ENCODE measurements at regions not wholly inside any gene's neighbourhood (a gene's known extent, or its start where the extent isn't known, plus 50 kb on each side); places are given as distances from the start of the nearest gene placed in this dataset.
"Not testable (repeated sequence)": the region's sequence is repeated elsewhere in the genome, so short reads cannot be mapped to it uniquely, and the experiment has no call there.

DNA sequence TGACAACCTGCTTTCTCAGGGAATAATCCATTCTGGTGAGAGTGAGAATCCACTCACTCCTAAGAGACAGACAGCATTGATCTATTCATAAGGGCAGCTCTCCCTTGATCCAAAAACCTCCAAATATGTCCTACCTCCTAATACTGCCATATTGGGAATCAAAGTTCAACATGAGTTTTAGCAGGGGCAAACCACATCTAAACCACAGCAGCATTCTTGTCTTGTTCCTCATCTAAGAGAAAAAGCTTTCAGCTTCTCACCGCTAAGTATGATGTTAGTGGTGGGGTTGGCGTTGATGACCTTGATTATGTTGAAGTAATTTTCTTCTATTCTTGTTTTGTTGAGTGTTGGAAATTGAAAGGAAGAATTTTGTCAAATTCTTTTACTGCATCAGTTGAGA lies 69.6 kb downstream of the SERTM2 start:
- Histone ChIP-seq H3K36me3 (replicated peaks in 1 of 2; ENCODE audit: insufficient read depth in 1 of 2, low read depth in 2 of 2) (no peaks in the 10 kb centered on the region), H3K4me1 (no peaks in the 10 kb centered on the region), H3K27ac (no peak overlapping the region), H3K4me3 (no peak overlapping the region), H3K9me3 (no peaks in the 10 kb centered on the region), H3K27me3 (no peaks in the 10 kb centered on the region)
- TF ChIP-seq, protein P1, sequence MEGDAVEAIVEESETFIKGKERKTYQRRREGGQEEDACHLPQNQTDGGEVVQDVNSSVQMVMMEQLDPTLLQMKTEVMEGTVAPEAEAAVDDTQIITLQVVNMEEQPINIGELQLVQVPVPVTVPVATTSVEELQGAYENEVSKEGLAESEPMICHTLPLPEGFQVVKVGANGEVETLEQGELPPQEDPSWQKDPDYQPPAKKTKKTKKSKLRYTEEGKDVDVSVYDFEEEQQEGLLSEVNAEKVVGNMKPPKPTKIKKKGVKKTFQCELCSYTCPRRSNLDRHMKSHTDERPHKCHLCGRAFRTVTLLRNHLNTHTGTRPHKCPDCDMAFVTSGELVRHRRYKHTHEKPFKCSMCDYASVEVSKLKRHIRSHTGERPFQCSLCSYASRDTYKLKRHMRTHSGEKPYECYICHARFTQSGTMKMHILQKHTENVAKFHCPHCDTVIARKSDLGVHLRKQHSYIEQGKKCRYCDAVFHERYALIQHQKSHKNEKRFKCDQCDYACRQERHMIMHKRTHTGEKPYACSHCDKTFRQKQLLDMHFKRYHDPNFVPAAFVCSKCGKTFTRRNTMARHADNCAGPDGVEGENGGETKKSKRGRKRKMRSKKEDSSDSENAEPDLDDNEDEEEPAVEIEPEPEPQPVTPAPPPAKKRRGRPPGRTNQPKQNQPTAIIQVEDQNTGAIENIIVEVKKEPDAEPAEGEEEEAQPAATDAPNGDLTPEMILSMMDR (IDR thresholded peaks at IDR 0.05), result no peak
- no peak for TF ChIP-seq POLR2A (IDR thresholded peaks at IDR 0.05)
- ATAC-seq (no peak), DNase-seq (no peak)
- WGBS, 2 donors, result 71 to 91% methylated on average over 2 of the region's 2 CpGs
- intact Hi-C loops (cut with DNase I), result no loop called here

DNA sequence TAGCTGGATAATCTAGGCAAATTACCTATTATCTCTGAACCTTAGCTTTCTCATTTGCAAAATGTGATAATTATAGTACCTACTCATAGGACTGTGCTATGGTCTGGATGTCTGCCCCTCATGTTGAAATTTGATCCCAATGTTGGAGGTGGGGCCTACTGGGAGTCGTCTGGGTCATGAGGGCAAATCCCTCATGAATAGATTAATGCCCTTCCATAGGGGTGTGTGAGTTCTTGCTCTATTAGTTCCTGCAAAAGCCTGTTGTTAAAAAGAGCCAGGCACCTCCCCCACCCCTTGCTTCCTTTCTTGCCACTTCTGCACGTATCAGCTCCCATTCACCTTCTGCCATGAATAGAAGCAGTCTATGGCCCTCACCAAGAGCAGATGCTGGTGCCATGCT lies 73.9 kb downstream of the SERTM2 start:
- Histone ChIP-seq H3K4me3 (no peak overlapping the region), H3K9me3 (no peaks in the 10 kb centered on the region), H3K4me1 (no peaks in the 10 kb centered on the region), H3K36me3 (replicated peaks in 1 of 2; ENCODE audit: insufficient read depth in 1 of 2, low read depth in 2 of 2) (no peaks in the 10 kb centered on the region), H3K27me3 (no peaks in the 10 kb centered on the region), H3K27ac (no peak overlapping the region)
- WGBS, 2 donors, result 24 to 39% methylated on average over 2 of the region's 2 CpGs
- DNase-seq (no peak), ATAC-seq (no peak)
- TF ChIP-seq, protein P1 (IDR thresholded peaks at IDR 0.05), result no peak
- no peak for TF ChIP-seq POLR2A (IDR thresholded peaks at IDR 0.05)
- intact Hi-C loops (cut with DNase I), result no loop called here

DNA sequence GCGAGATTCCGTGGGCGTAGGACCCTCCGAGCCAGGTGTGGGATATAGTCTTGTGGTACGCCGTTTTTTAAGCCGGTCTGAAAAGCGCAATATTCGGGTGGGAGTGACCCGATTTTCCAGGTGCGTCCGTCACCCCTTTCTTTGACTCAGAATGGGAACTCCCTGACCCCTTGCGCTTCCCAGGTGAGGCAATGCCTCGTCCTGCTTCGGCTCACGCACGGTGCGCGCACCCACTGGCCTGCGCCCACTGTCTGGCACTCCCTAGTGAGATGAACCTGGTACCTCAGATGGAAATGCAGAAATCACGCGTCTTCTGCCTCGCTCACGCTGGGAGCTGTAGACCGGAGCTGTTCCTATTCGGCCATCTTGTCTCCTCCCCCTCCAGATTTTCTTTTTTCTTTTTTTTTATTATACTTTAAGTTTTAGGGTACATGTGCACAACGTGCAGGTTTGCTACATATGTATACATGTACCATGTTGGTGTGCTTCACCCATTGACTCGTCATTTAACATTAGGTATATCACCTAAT lies 83.0 kb downstream of the SERTM2 start:
- DNase-seq; intact Hi-C loops (cut with DNase I); H3K4me3 ChIP-seq; H3K27ac ChIP-seq; H3K4me1 ChIP-seq; H3K36me3 ChIP-seq (replicated peaks in 1 of 2; ENCODE audit: insufficient read depth in 1 of 2, low read depth in 2 of 2); H3K9me3 ChIP-seq; ATAC-seq; H3K27me3 ChIP-seq: not testable (repeated sequence)
- 81 to 88% methylated on average over 13 to 16 of the region's 28 CpGs for WGBS, 2 donors

DNA sequence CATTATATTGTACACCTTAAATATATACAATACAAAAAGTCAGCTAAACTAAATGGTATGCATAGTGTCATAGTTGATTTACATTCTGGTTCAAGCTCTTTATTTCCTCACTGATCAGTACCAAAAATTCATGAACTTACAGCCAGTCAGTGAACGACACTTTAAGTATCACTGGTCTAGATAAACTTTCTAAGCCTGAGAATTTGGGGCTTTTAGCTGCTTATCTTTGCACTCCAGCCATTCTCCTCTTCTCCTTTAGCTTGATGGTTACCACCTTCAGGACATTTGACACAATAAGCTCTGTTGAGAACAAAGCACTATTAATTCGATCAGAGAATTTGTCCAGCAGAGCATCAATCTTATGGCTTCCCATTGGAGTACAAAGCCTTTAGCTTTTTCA lies 83.0 kb upstream of the ALG13 start:
- H3K27me3 ChIP-seq, result no peaks in the 10 kb centered on the region
- TF ChIP-seq POLR2A (IDR thresholded peaks at IDR 0.05), result no peak
- TF ChIP-seq, protein P1 (IDR thresholded peaks at IDR 0.05), result no peak
- intact Hi-C loops (cut with DNase I), result no loop called here
- DNase-seq, result no peak
- no peak overlapping the region for H3K27ac ChIP-seq
- no peaks in the 10 kb centered on the region for H3K9me3 ChIP-seq
- no peak for ATAC-seq
- no peak overlapping the region for H3K4me3 ChIP-seq
- WGBS, 2 donors, result 49 to 54% methylated on average over 2 of the region's 2 CpGs
- no peaks in the 10 kb centered on the region for H3K4me1 ChIP-seq
- H3K36me3 ChIP-seq (replicated peaks in 1 of 2; ENCODE audit: insufficient read depth in 1 of 2, low read depth in 2 of 2), result no peaks in the 10 kb centered on the region

DNA sequence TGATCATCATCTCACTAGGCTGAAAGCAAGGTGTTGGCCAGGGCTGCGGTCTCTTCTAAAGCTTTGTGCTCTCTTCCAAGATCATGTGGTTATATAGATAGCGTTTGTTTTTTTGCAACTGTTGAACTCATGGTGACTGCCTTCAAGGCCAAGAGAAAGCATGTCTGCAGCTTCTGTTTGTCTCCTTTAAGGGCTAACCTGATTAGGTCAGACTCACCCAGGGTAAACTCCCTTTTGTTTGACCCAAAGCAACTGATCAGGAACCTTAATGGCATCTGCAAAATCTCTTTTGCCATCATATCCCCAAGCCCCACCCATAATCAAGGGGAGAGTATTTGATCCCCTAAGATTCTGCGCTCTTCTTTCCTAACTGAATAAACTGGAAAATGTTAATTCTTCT lies 72.2 kb upstream of the ALG13 start:
- ATAC-seq (no peak), DNase-seq (no peak)
- H3K4me3 ChIP-seq, result no peak overlapping the region
- no peak overlapping the region for H3K27ac ChIP-seq
- no peaks in the 10 kb centered on the region for H3K27me3 ChIP-seq
- TF ChIP-seq, protein P1 (IDR thresholded peaks at IDR 0.05), result no peak
- no peak for TF ChIP-seq POLR2A (IDR thresholded peaks at IDR 0.05)
- intact Hi-C loops (cut with DNase I), result no loop called here
- H3K4me1 ChIP-seq, result no peaks in the 10 kb centered on the region
- no peaks in the 10 kb centered on the region for H3K9me3 ChIP-seq
- WGBS, 2 donors, result 87 to 88% methylated on average over 3 of the region's 3 CpGs
- no peaks in the 10 kb centered on the region for H3K36me3 ChIP-seq (replicated peaks in 1 of 2; ENCODE audit: insufficient read depth in 1 of 2, low read depth in 2 of 2)

Measured in body of pancreas (tissue), 4 donors.